ENCODE measurements at regions not wholly inside any gene's neighbourhood (a gene's known extent, or its start where the extent isn't known, plus 50 kb on each side); places are given as distances from the start of the nearest gene placed in this dataset.

DNA sequence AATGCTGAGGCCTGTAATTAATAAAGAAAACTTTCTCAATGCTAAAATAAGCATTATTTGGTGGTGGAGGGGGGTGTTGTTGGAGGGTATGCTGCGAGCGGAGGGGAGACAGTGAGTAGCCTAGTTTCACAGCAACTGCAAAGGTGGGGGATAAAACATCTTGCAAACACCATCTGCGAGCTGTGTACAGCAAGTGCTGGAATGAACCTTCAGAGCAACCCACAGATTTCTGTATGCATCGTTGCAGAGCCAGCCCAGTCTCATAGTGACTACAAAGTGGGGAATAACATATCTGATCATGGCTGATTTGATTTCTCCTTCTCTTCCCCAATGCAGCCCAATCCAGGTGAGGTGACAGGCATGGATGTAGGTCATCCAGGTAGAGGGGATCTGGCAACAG lies 80.7 kb upstream of the COG2 start:
- H3K9me3 Mint-ChIP-seq (ENCODE audit: unreplicated experiment): no peaks in the 10 kb centered on the region
- CTCF ChIA-PET: interaction anchor here (0.5 to 1.2 kb wide), 2 partner anchors 84 to 354 kb away, joined by 3 read pairs; no protein-coding TSS in a partner anchor
- H3K27ac Mint-ChIP-seq (ENCODE audit: low read depth, unreplicated experiment): no peak overlapping the region
- BruUV-seq (replicated peaks): no TSS peak
- H3K4me3 Mint-ChIP-seq (ENCODE audit: unreplicated experiment): no peak overlapping the region
- no peaks in the 10 kb centered on the region for H3K36me3 Mint-ChIP-seq (ENCODE audit: insufficient read depth, unreplicated experiment)
- intact Hi-C loops (cut with micrococcal nuclease): no loop called here
- H3K4me1 Mint-ChIP-seq (ENCODE audit: insufficient read depth, unreplicated experiment): no peaks in the 10 kb centered on the region
- TF ChIP-seq, protein P1, sequence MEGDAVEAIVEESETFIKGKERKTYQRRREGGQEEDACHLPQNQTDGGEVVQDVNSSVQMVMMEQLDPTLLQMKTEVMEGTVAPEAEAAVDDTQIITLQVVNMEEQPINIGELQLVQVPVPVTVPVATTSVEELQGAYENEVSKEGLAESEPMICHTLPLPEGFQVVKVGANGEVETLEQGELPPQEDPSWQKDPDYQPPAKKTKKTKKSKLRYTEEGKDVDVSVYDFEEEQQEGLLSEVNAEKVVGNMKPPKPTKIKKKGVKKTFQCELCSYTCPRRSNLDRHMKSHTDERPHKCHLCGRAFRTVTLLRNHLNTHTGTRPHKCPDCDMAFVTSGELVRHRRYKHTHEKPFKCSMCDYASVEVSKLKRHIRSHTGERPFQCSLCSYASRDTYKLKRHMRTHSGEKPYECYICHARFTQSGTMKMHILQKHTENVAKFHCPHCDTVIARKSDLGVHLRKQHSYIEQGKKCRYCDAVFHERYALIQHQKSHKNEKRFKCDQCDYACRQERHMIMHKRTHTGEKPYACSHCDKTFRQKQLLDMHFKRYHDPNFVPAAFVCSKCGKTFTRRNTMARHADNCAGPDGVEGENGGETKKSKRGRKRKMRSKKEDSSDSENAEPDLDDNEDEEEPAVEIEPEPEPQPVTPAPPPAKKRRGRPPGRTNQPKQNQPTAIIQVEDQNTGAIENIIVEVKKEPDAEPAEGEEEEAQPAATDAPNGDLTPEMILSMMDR (IDR thresholded peaks at IDR 0.05; ENCODE audit: unreplicated experiment): no peak
- DNase-seq (ENCODE audit: unreplicated experiment): no peak
- peaks cover 13% of the 10 kb centered on the region for H3K27me3 Mint-ChIP-seq (ENCODE audit: insufficient read depth, unreplicated experiment)
- POLR2A ChIA-PET: no interaction called here

DNA sequence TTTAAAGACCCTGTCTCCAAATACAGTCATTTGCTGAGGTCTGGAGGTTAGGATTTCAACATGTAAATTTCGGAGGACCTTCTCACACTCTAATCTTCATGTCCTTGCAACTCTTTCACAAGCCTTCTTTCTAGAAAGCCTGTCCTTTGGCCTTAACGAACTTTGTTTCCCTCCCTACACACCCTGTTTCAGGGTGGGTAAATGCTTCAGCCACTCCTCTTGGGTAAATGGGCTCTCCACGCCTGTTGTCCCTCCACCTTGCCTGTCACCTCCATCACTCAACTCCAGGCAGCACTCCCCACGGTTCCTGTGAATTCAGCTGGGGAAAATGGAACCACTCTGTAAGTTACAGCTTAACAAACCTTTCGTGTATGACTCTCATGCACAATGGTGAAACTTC lies 84.0 kb upstream of the COG2 start:
- intact Hi-C loops (cut with micrococcal nuclease): no loop called here
- POLR2A ChIA-PET: no interaction called here
- TF ChIP-seq, protein P1 (IDR thresholded peaks at IDR 0.05; ENCODE audit: unreplicated experiment): no peak
- Mint-ChIP-seq H3K27ac (ENCODE audit: low read depth, unreplicated experiment) (no peak overlapping the region), H3K9me3 (ENCODE audit: unreplicated experiment) (no peaks in the 10 kb centered on the region), H3K36me3 (ENCODE audit: insufficient read depth, unreplicated experiment) (no peaks in the 10 kb centered on the region), H3K27me3 (ENCODE audit: insufficient read depth, unreplicated experiment) (peaks cover 19% of the 10 kb centered on the region), H3K4me1 (ENCODE audit: insufficient read depth, unreplicated experiment) (no peaks in the 10 kb centered on the region), H3K4me3 (ENCODE audit: unreplicated experiment) (no peak overlapping the region)
- DNase-seq (ENCODE audit: unreplicated experiment): no peak
- CTCF ChIA-PET: no interaction called here
- BruUV-seq (replicated peaks): no TSS peak

DNA sequence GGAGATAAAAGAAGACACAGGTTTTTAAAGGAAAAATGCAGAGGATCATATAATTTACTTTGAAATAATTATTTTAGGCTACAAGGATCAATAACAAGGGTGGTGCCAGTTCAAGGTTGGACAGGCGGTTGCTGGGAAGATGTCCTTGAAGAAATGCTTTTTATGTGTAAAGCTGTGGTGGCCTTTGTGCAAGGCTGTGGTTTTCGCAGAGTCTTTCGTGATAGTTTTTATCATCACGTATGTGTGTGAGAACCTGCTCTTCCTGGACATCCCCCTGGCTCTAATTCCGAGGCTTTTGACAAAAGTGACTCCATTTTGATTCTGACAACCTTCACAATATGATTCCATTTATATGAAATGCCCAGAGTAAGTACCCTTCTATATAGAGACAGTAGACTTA lies 85.8 kb upstream of the COG2 start:
- DNase-seq (ENCODE audit: unreplicated experiment): no peak
- no peaks in the 10 kb centered on the region for H3K9me3 Mint-ChIP-seq (ENCODE audit: unreplicated experiment)
- ChIA-PET POLR2A (interaction anchor here (0.6 to 1.6 kb wide), 5 partner anchors 9 to 1610 kb away, joined by 3 to 6 read pairs (median 3); no protein-coding TSS in a partner anchor), CTCF (interaction anchor here (0.7 kb wide), 1 partner anchor 29 kb away, joined by 4 read pairs; no protein-coding TSS in a partner anchor)
- H3K27ac Mint-ChIP-seq (ENCODE audit: low read depth, unreplicated experiment): no peak overlapping the region
- H3K4me3 Mint-ChIP-seq (ENCODE audit: unreplicated experiment): no peak overlapping the region
- H3K27me3 Mint-ChIP-seq (ENCODE audit: insufficient read depth, unreplicated experiment): peaks cover 30% of the 10 kb centered on the region
- H3K4me1 Mint-ChIP-seq (ENCODE audit: insufficient read depth, unreplicated experiment): no peaks in the 10 kb centered on the region
- TF ChIP-seq, protein P1 (IDR thresholded peaks at IDR 0.05; ENCODE audit: unreplicated experiment): no peak
- no TSS peak for BruUV-seq (replicated peaks)
- intact Hi-C loops (cut with micrococcal nuclease): loop anchor here (1.0 kb wide), 1 partner anchor 98 kb away; no protein-coding TSS in a partner anchor
- no peaks in the 10 kb centered on the region for H3K36me3 Mint-ChIP-seq (ENCODE audit: insufficient read depth, unreplicated experiment)

DNA sequence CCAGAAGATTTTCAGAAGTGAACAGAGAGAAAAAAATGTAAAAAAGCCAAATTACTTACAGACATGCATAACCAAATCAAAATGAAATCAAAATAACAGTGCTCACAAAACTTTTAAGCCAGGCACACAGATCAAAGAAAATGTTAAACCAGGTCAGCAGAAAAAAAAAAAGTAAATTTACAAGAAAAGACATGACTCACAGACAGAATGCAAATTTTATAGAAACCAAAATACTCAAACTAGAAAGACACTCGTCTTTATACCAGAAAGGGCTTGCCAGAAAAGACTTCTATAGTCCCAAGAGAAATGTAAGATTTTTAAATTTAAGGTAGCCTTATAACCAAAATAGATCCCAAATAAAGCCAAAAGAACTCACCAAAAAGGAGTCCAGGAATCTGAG lies 86.5 kb upstream of the COG2 start:
- no peaks in the 10 kb centered on the region for H3K4me1 Mint-ChIP-seq (ENCODE audit: insufficient read depth, unreplicated experiment)
- no peak overlapping the region for H3K27ac Mint-ChIP-seq (ENCODE audit: low read depth, unreplicated experiment)
- TF ChIP-seq, protein P1 (IDR thresholded peaks at IDR 0.05; ENCODE audit: unreplicated experiment): no peak
- no peak for DNase-seq (ENCODE audit: unreplicated experiment)
- H3K27me3 Mint-ChIP-seq (ENCODE audit: insufficient read depth, unreplicated experiment): peaks cover 30% of the 10 kb centered on the region
- H3K9me3 Mint-ChIP-seq (ENCODE audit: unreplicated experiment): no peaks in the 10 kb centered on the region
- no TSS peak for BruUV-seq (replicated peaks)
- H3K36me3 Mint-ChIP-seq (ENCODE audit: insufficient read depth, unreplicated experiment): no peaks in the 10 kb centered on the region
- intact Hi-C loops (cut with micrococcal nuclease): loop anchor here (1.0 kb wide), 1 partner anchor 98 kb away; no protein-coding TSS in a partner anchor
- POLR2A ChIA-PET: interaction anchor here (0.6 to 1.6 kb wide), 6 partner anchors 10 to 1609 kb away, joined by 3 to 6 read pairs (median 3); no protein-coding TSS in a partner anchor
- CTCF ChIA-PET: interaction anchor here (0.7 to 1.1 kb wide), 3 partner anchors 8 to 28 kb away, joined by 3 to 4 read pairs (median 4); no protein-coding TSS in a partner anchor
- no peak overlapping the region for H3K4me3 Mint-ChIP-seq (ENCODE audit: unreplicated experiment)

Measured in MCF 10A (cell line).